ENCODE measurements at regions not wholly inside any gene's neighbourhood (a gene's known extent, or its start where the extent isn't known, plus 50 kb on each side); places are given as distances from the start of the nearest gene placed in this dataset.

- TF ChIP-seq ZNF281 (CRISPR knock-in tag; IDR thresholded peaks at IDR 0.05) (no peak), ZNF263 (CRISPR knock-in tag; IDR thresholded peaks at IDR 0.05; ENCODE audit: low read depth) (no peak), E2F4 (CRISPR knock-in tag; IDR thresholded peaks at IDR 0.05; ENCODE audit: borderline replicate concordance, low read depth) (no peak), SMAD3 (CRISPR knock-in tag; IDR thresholded peaks at IDR 0.05; ENCODE audit: borderline replicate concordance) (no peak), FOXP1 (CRISPR knock-in tag; IDR thresholded peaks at IDR 0.05; ENCODE audit: borderline replicate concordance) (no peak), GRHL2 (CRISPR knock-in tag; IDR thresholded peaks at IDR 0.05; ENCODE audit: insufficient replicate concordance, severe bottlenecking) (no peak), ZBTB43 (CRISPR knock-in tag; IDR thresholded peaks at IDR 0.05) (no peak), ATF2 (CRISPR knock-in tag; IDR thresholded peaks at IDR 0.05; ENCODE audit: borderline replicate concordance, low read depth) (no peak)
Measured at GRCh38 chr2:120983344-120983743, 247.7 kb downstream of the GLI2 start (continued).

- no peaks in the 10 kb centered on the region for H3K9me3 Mint-ChIP-seq
- DNase-seq (ENCODE audit: low spot score) (no peak), ATAC-seq (no peak)
- TF ChIP-seq CREB1 (CRISPR knock-in tag; IDR thresholded peaks at IDR 0.05): no peak
- TF ChIP-seq ZNF425 (CRISPR knock-in tag; conservative IDR thresholded peaks at IDR 0.05): no peak
- TF ChIP-seq NR3C1 (CRISPR knock-in tag; conservative IDR thresholded peaks at IDR 0.05; ENCODE audit: low read depth): no peak
- H3K27ac Mint-ChIP-seq: no peak overlapping the region
- CTCF ChIA-PET: no interaction called here
- peaks cover 55% of the 10 kb centered on the region for H3K36me3 Mint-ChIP-seq
- H3K27me3 Mint-ChIP-seq (ENCODE audit: low read depth): no peaks in the 10 kb centered on the region
- H3K4me3 Mint-ChIP-seq: no peak overlapping the region
- POLR2A ChIA-PET: no interaction called here
- peaks cover 13% of the 10 kb centered on the region for H3K4me1 Mint-ChIP-seq
Measured at GRCh38 chr2:120984046-120984445, 248.4 kb downstream of the GLI2 start.

- DNase-seq (ENCODE audit: low spot score) (no peak), ATAC-seq (no peak)
- ChIA-PET CTCF (no interaction called here), POLR2A (no interaction called here)
- Mint-ChIP-seq H3K9me3 (no peaks in the 10 kb centered on the region), H3K4me1 (peaks cover 13% of the 10 kb centered on the region), H3K27ac (no peak overlapping the region), H3K36me3 (peaks cover 49% of the 10 kb centered on the region), H3K27me3 (ENCODE audit: low read depth) (no peaks in the 10 kb centered on the region), H3K4me3 (no peak overlapping the region)
- TF ChIP-seq GTF2I (CRISPR knock-in tag; conservative IDR thresholded peaks at IDR 0.05) (no peak), CBFB (CRISPR knock-in tag; IDR thresholded peaks at IDR 0.05; ENCODE audit: low read depth) (no peak), MAX (CRISPR knock-in tag; IDR thresholded peaks at IDR 0.05) (no peak), PREB (CRISPR knock-in tag; IDR thresholded peaks at IDR 0.05; ENCODE audit: borderline replicate concordance) (no peak), ZNF232 (CRISPR knock-in tag; IDR thresholded peaks at IDR 0.05) (no peak), ATF1 (CRISPR knock-in tag; IDR thresholded peaks at IDR 0.05) (no peak), USF2 (CRISPR knock-in tag; IDR thresholded peaks at IDR 0.05) (no peak), TEAD4 (CRISPR knock-in tag; IDR thresholded peaks at IDR 0.05) (no peak), TEAD1 (CRISPR knock-in tag; IDR thresholded peaks at IDR 0.05) (no peak), ZNF263 (CRISPR knock-in tag; IDR thresholded peaks at IDR 0.05; ENCODE audit: low read depth) (no peak)
Measured at GRCh38 chr2:120984452-120985173, 248.9 kb downstream of the GLI2 start.
